ENCODE measurements at regions not wholly inside any gene's neighbourhood (a gene's known extent, or its start where the extent isn't known, plus 50 kb on each side); places are given as distances from the start of the nearest gene placed in this dataset.

DNA sequence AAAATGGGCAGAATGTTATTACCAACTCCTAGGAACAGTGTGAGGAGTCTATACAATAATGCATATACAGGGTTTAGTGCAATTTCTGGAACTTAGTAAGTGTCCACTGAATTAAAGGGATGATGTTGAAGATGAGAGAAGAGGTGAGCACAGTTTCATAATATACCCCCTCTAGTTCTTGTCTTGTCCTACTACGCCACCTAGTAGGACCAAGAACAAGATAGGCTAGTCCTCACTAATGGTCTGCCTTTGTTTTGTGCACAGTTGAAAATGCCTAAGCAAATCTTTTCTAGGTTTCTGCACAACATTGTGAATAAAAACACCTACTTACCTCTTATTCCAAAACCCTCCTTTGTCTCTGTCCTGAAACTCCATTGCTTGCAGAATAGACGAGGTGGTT, 670.2 kb downstream of the CDH8 start:
- TF ChIP-seq, protein P1, sequence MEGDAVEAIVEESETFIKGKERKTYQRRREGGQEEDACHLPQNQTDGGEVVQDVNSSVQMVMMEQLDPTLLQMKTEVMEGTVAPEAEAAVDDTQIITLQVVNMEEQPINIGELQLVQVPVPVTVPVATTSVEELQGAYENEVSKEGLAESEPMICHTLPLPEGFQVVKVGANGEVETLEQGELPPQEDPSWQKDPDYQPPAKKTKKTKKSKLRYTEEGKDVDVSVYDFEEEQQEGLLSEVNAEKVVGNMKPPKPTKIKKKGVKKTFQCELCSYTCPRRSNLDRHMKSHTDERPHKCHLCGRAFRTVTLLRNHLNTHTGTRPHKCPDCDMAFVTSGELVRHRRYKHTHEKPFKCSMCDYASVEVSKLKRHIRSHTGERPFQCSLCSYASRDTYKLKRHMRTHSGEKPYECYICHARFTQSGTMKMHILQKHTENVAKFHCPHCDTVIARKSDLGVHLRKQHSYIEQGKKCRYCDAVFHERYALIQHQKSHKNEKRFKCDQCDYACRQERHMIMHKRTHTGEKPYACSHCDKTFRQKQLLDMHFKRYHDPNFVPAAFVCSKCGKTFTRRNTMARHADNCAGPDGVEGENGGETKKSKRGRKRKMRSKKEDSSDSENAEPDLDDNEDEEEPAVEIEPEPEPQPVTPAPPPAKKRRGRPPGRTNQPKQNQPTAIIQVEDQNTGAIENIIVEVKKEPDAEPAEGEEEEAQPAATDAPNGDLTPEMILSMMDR (IDR thresholded peaks at IDR 0.05): no peak
- WGBS, 2 donors: 82 to 86% methylated on average over 2 of the region's 2 CpGs
- DNase-seq (ENCODE audit: low spot score in 2 of 2): no peak
- intact Hi-C loops (cut with DNase I; ENCODE audit: low total_unique reads): no loop called here
- no peak overlapping the region for H3K4me3 ChIP-seq (ENCODE audit: low read depth, poor library complexity, severe bottlenecking)

DNA sequence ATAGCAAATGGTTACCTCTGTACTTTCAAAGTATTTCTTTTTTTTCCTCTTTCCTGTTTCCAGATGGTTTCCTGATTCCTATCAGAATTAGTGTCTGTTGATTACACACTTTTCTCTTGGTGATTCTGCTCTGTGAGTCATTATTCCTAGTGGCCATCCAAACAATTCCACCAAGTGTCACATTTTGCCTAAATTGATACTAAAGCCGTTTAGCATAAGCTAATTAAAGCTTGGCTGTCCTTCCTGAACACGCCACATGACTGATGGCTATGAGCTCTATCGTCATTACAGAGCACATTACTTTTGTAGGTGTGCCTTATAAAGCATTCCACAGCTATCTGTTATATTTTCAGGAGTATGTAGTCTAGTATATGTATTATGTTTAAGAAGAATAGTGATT, 671.2 kb downstream of the CDH8 start:
- no peak for DNase-seq (ENCODE audit: low spot score in 2 of 2)
- intact Hi-C loops (cut with DNase I; ENCODE audit: low total_unique reads): no loop called here
- no peak overlapping the region for H3K4me3 ChIP-seq (ENCODE audit: low read depth, poor library complexity, severe bottlenecking)
- 47 to 51% methylated on average over 3 of the region's 3 CpGs for WGBS, 2 donors
- TF ChIP-seq, protein P1 (IDR thresholded peaks at IDR 0.05): no peak
- TF ChIP-seq POLR2A (IDR thresholded peaks at IDR 0.05): no peak

DNA sequence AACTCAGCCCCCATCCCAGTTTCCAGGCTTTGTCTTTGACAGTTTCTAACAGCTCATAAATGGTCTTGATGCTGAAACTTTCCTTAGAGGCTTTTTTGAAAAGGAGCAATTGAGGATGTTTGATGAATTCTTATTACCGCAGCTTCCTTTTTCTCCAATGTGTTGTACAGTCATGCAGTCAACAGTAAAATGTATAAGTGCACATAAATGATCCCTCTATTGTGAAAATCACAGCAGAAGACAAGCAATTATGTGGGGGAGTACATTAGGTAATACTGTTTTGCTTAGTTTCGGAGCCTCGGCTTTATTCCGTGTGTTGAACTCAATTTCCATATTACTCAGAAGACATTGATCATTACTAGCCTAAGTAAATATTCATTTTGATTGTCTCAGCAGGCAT, 673.7 kb downstream of the CDH8 start:
- TF ChIP-seq POLR2A (IDR thresholded peaks at IDR 0.05): no peak
- TF ChIP-seq, protein P1 (IDR thresholded peaks at IDR 0.05): no peak
- WGBS, 2 donors: 92 to 94% methylated on average over 4 of the region's 4 CpGs

DNA sequence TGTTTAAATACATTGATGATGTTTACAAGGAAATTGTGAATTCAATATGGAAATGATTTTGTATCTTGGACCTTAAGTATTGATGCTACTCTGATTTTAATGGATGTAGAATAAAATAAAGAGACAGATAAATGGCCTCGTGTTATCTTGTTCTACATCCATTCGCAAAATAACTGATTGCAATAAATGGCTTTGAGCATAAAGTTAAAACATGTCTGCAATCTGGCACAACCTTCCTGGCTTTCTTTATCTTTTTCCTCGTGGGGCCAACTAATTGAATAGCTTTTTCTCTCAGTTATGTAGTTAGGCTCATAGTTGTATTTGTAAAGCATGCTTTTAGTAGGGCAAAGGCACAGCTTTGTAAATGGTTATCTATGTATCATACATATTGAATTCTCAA, 691.4 kb downstream of the CDH8 start:
- no peak for DNase-seq (ENCODE audit: low spot score in 2 of 2)
- no peak overlapping the region for H3K4me3 ChIP-seq (ENCODE audit: low read depth, poor library complexity, severe bottlenecking)
- 63% methylated on average over 3 of the region's 3 CpGs for WGBS, 2 donors
- TF ChIP-seq POLR2A (IDR thresholded peaks at IDR 0.05): no peak
- TF ChIP-seq, protein P1 (IDR thresholded peaks at IDR 0.05): no peak
- intact Hi-C loops (cut with DNase I; ENCODE audit: low total_unique reads): no loop called here

More for the DNA sequence above, 673.7 kb downstream of the CDH8 start:
- no peak for DNase-seq (ENCODE audit: low spot score in 2 of 2)
- intact Hi-C loops (cut with DNase I; ENCODE audit: low total_unique reads): no loop called here
- H3K4me3 ChIP-seq (ENCODE audit: low read depth, poor library complexity, severe bottlenecking): no peak overlapping the region

DNA sequence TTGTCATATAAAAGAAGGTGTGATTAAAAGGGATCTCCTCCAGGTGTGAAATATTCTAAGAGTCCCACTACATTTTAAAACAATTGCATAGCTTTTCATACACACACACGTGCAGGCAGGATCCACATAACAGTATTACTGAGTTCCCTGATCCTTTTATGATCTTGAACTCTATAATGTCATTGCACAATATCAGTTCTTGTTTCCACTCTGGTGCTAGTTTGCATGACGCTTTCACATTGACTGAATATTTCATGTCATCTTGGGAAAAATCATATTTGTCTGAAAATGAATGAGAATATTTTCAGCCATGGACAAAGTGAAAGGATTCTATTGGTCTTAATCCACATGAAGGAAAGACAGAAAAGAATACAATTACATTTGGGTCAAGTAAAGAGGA, 703.8 kb downstream of the CDH8 start:
- intact Hi-C loops (cut with DNase I; ENCODE audit: low total_unique reads): no loop called here
- no peak for DNase-seq (ENCODE audit: low spot score in 2 of 2)
- 61 to 66% methylated on average over 2 of the region's 2 CpGs for WGBS, 2 donors
- TF ChIP-seq POLR2A (IDR thresholded peaks at IDR 0.05): no peak
- TF ChIP-seq, protein P1 (IDR thresholded peaks at IDR 0.05): no peak
- no peak overlapping the region for H3K4me3 ChIP-seq (ENCODE audit: low read depth, poor library complexity, severe bottlenecking)

DNA sequence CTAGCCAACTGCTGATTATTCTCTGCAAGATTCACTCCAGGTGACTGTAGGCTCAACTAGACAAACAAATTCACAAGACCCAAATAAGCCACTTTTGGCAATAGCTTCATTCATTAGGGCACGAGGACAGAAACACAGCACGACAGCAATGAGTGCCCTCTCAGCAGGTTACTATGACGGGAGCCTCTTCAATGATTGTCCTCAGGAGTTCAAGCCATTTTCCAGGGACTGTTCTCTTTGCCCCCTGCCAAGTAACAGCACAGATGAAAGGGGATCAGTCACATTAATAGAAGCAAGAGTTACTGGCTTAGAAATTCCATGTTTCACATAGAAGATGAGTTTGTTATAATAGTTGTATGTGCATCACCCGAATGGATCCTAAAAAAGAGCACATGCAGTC, 712.2 kb downstream of the CDH8 start:
- 87 to 90% methylated on average over 4 of the region's 4 CpGs for WGBS, 2 donors
- TF ChIP-seq, protein P1 (IDR thresholded peaks at IDR 0.05): no peak
- TF ChIP-seq POLR2A (IDR thresholded peaks at IDR 0.05): no peak
- H3K4me3 ChIP-seq (ENCODE audit: low read depth, poor library complexity, severe bottlenecking): no peak overlapping the region
- DNase-seq (ENCODE audit: low spot score in 2 of 2): no peak
- intact Hi-C loops (cut with DNase I; ENCODE audit: low total_unique reads): no loop called here

All from lower leg skin (tissue), 4 donors.